GM18861 (cell line): ENCODE measurements at regions not wholly inside any gene's neighbourhood (a gene's known extent, or its start where the extent isn't known, plus 50 kb on each side); places are given as distances from the start of the nearest gene placed in this dataset.
"Not testable (repeated sequence)": the region's sequence is repeated elsewhere in the genome, so short reads cannot be mapped to it uniquely, and the experiment has no call there.

Experiments
- ATAC-seq: cut with Tn5 transposase; IDR thresholded peaks from one replicate; pipeline ENCODE4 v1.9.1; 2021; ENCODE audit not compliant: unreplicated experiment

DNA sequence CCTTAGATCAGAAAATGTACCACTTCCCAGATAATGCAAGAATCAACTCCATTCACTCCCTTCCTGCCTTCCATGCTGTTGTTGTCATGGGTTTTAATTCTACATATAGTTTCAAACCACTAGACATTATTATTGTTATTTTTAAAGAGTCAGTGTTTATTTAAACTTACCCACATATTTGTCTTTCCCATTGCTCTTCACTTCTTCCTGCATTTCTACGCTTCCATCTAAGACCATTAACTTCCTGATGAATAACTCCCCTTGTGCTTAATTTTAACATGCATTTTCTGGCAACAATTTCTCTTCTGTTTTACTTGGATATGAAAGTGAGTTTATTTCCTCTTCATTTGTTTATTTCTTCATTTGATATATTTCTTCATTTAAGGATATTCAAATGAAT lies 127.1 kb upstream of the FHIT start:
- ATAC-seq = no peak

DNA sequence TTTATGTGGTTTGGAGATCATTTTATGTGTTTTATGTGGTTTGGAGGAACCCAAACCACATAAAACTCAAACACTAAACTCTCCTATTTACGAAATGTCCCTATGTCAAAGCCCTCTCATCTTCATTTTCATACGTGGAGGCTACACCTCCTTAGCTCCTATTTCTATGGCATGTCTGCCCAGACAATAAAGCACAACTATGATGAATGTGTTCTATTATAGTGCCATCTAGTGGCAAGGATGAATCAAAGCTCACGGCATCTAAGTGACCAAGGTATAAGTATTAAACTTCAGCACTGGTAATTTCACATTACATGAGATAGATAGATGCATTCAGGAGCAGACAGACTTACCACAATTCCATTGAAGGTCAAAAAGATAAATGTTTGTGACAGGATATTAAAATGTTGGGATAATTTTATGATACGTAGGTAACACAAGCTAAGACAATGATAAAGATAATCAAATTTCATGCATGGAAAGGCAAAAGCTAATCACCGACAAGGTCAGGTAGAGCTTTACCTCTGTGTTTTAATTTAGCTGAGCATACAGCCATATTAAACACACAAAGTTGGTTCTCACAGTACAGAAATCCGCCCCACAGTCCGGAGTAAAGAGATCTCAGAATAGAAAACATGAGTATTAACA lies 130.6 kb upstream of the FHIT start:
- peak; percentile 93 for ATAC-seq

- ATAC-seq = no peak
Measured at GRCh38 chr3:61387817-61388216, 136.6 kb upstream of the FHIT start.

DNA sequence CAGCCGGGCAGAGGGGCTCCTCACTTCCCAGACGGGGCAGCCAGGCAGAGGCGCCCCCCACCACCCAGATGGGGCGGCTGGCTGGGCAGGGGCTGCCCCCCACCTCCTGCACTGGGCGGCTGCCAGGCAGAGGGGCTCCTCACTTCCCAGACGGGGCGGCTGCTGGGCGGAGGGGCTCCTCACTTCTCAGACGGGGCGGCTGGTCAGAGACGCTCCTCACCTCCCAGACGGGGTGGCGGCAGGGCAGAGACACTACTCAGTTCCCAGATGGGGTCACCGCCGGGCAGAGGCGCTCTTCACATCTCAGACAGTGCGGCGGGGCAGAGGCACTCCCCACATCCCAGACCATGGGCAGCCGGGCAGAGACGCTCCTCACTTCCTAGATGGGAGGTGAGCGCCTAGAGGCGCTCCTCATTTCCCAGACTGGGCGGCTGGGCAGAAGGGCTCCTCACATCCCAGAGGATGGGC lies 142.3 kb upstream of the FHIT start:
- ATAC-seq = not testable (repeated sequence)

- ATAC-seq = no peak
Measured at GRCh38 chr3:61401359-61401758, 150.1 kb upstream of the FHIT start.

DNA sequence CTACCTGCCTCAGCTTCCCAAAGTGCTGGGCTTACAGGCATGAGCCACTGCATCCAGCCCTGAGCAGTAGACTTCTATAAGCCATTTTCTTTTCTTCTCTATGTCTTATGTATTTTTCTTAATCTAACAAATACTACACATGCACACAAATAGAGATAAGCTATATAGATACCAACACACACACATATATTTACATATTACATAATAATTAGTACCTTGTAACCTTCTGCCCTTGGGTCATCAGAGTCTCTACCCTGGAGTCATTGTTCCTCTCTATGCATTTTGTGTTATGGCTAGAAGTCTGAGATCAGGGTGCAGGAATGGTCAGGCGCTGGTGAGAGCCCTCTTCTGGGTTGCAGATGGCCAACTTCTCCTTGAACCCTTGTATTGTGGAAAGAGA lies 154.0 kb upstream of the PTPRG start:
- ATAC-seq = no peak

DNA sequence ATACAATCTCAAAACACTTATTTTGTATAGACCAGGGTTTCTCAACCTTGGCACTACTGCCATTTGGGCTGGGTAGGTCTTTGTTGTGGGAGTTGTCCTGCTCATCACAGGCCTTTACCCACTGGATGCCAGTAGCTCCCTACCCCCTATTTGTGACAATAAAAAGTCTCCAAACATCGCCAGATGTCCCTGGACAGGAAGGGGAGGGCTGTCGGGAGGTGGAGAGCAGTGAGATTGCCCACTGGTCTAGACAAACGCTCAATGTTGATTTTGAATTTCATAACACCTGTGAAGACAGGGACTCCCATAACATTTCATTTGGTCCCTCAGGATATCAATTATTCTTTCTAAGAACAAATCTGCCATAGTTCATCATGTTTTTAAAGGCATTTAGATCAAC lies 151.7 kb upstream of the PTPRG start:
- ATAC-seq = no peak

GRCh38 chr3:61410358-61410757 lies 151.0 kb upstream of the PTPRG start:
- ATAC-seq = not testable (repeated sequence)

DNA sequence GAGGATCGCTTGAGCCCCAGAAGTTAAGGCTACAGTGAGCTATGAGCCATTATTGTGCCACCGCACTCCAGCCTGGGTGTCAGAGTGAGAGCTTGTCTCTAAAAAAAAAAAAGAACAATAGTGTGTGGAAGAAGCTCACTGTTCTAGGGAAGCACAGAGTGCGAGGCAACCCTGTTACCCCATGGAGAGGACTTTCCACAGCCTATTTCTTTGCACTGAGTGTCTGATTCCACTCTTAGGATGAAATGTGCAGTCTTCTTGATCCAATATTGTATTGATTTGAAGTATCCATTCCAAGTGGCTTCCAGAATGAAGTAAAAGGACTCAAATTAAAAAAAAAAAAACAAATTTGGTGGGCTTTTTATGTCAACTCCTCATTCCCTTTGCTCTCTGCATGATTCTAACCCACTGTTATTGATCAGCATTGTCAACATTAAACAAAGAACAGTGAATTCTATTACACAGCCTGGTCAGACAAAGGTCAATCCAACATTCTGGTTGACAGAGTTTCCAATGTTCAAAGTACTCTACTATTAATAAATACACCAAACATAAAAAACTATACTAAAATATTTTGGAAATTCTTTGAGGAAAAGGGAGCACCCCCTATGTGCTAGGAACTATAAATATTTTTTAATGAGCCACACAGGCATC lies 150.2 kb upstream of the PTPRG start:
- ATAC-seq = no peak

DNA sequence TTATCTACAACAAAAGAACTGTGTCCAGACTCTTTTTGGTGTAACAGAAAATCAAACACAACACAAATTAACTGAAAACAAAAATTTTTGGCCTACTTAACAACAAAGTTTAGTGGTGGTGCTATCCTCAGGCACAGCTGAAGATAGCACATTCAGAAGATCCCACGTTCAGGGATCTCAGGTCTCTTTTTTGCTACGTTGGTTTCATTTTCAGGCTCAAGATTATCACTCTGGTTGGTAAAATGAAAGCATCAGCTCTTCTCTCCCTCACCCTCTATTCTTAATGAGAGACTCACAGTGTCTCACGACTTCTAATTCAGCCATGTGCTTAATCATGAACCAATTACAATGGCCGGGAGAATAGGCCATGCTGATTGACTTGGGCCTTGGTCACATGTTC lies 146.9 kb upstream of the PTPRG start:
- ATAC-seq = no peak

- no peak for ATAC-seq
Measured at GRCh38 chr3:61415201-61415600, 146.2 kb upstream of the PTPRG start.

DNA sequence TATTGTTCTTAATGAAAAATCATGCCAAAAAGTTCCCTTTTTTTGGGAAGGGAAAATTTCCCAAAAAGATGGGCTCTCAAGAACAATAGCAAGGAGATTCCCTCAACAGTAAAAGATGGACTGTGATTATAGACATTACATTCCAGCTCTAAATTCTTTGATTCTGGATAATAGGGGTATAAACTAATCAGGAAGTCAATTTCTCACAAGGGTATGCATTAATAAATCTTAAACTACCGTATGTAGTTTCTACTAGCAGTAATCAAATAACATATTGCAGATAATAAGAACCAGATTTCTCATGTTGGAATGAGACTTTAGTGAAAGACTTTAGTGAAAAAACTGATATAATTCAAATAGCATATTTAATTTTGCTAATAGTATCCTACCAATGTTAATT lies 144.8 kb upstream of the PTPRG start:
- no peak for ATAC-seq

GRCh38 chr3:61417352-61417751 lies 144.0 kb upstream of the PTPRG start:
- no peak for ATAC-seq

GRCh38 chr3:61420136-61420759 lies 141.1 kb upstream of the PTPRG start:
- ATAC-seq = no peak

DNA sequence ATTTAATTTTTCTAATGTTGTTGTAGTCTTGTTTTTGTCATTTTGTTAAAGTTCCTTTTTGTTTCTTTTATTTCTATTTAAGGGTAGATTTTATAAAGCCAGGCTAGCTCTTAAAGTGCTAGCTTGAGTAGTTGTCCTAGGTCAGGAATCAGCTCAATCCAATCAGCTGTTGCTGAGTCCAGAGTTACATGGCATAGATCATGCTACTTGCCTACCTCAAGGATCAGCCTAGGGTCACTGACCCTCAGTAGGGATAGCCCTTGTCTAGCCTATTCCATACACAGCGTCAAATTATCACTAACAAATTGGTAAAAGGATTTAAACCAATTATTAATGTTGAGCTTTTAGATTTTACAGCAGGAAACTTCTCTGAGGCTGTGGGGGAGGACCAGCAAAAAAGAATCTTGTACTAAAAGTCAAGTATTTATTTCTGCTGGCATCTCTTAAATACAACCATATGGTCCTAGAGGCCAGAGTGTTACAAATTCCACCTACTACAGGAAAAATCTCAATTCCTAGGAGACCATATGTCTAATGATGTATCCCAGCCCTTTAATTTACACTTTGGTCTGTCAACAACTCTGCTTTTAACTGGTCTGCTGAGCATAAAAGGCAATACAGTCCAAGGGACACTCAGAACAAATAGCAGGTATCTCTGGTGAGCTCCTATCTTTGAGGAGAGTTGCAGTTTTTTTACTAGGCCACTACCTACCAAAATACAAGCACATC lies 138.3 kb upstream of the PTPRG start:
- ATAC-seq = no peak

DNA sequence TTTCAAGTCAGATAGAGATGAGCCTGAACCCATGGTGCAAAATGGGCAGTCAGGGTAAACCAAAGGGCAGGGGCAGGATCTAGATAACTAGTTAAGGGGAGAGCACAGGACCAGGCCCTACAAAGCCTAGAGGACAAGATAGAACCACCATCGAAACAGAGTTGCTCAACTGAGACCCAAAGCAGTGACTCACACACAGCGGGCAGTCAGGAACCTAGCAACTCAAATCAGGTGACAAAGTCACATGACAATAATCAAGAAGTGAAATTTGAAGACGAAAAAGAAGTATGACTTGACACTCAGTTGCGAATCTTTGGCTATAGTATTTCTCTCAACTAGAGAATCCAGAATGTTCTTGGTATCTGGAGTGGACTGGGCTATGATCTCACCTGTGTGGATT lies 136.0 kb upstream of the PTPRG start:
- no peak for ATAC-seq

- no peak for ATAC-seq
Measured at GRCh38 chr3:61429106-61429505, 132.3 kb upstream of the PTPRG start.

DNA sequence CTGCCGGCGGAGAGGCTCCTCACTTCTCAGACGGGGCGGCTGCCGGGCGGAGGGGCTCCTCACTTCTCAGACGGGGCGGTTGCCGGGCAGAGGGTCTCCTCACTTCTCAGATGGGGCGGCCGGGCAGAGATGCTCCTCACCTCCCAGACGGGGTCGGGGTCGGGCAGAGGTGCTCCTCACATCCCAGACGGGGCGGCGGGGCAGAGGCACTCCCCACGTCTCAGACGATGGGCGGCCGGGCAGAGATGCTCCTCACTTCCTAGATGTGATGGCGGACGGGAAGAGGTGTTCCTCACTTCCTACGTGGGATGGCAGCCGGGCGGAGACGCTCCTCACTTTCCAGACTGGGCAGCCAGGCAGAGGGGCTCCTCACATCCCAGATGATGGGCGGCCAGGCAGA lies 126.5 kb upstream of the PTPRG start:
- not testable (repeated sequence) for ATAC-seq

- not testable (repeated sequence) for ATAC-seq
Measured at GRCh38 chr3:61435361-61435760, 126.0 kb upstream of the PTPRG start.

DNA sequence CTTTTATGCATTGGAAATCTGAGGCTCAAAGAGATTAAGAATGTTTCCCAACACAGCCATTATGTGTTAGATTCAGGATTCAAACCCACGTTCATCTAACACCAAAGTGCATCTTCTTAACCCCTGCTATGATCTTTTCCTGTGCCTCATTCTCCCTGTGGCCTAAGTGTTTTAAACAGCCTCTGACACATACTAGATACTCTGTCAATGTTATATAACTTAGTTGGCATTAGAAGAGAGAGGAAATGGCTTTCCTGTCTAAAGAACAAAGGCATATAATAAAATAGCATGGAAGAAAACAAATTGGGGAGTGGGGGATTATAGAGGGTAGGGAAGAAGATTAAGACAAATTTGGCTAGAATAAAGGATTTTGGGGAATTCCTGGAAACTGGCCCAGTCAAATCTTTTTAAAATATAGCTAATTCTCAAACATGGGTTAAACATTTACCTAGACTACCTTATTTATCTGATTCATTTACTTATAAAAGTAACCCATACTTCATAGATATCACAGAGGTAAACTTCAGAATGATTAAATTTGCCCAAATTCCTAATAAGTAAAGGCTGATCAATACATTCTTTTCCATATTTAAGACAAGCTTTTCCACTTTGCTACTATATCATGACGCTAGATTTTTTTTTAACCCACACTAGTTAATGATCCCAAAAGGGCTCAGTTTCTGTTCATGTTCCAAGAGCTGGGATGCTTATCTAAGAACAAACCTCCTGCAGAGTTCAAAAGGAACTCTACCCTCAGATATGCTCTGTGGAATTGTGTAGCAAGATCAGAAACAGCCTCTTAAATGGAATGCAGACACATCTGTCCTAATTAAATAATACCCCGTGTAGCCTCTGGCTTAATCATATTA lies 122.9 kb upstream of the PTPRG start:
- no peak for ATAC-seq

GRCh38 chr3:61439122-61439458 lies 122.3 kb upstream of the PTPRG start:
- no peak for ATAC-seq
